Germinal center (tissue), 1 donor: ENCODE measurements at regions not wholly inside any gene's neighbourhood (a gene's known extent, or its start where the extent isn't known, plus 50 kb on each side); places are given as distances from the start of the nearest gene placed in this dataset.
"Not testable (repeated sequence)": the region's sequence is repeated elsewhere in the genome, so short reads cannot be mapped to it uniquely, and the experiment has no call there.

Source experiments
- DNase-seq: peaks from one replicate; pipeline ENCODE4 v3.0.0; 2012; ENCODE audit warnings: mixed read lengths, low spot score

- DNase-seq: no peak
Observed at GRCh38 chr9:34907044-34907443, 51.0 kb upstream of the PHF24 start.

GRCh38 chr9:34899535-34900158 is 58.4 kb upstream of the PHF24 start:
- DNase-seq: peak; percentile 69

- DNase-seq: no peak
Observed at GRCh38 chr9:34898846-34899245, 59.2 kb upstream of the PHF24 start.

GRCh38 chr9:34896112-34896511 is 62.0 kb upstream of the PHF24 start:
- DNase-seq: no peak

- no peak for DNase-seq
Observed at GRCh38 chr9:34892886-34893285, 65.2 kb upstream of the PHF24 start.

DNA sequence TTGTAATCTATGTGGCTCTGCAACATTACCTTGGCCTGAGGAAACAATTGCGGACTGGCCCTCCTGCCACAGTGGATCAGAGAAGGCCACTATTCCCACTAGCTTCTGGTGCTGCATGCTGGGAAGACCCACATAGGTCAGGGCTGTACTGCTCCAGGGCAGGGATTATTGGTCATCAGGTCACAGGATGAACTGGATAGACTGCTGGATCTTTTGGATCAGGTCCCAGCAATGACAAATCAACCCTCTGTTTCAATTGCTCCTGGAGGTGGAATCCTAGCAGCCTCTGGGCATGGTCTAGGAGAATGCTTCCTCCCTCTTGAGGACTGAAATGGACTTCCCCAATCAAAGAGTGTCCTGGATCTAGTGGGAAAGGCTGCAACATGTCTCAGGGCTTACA is 66.7 kb upstream of the PHF24 start:
- DNase-seq: no peak

DNA sequence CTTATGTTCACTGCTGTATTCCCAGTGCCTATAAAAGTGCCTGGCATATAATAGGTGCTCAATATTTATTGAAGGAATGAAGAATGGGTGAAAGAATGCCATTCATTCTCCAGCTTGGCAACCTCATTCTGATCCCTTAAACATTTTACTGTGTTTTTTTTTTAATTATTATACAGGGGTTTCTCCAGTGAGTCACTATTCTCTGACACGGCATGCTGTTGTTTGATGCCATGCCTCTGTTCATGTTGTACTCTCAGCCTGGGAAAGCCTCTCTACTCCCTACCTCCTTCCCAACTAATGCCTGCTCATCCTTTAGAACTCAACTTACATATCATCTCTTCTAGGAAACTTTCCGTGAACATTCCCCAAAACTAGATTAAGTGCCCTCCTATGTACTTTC is 70.2 kb upstream of the PHF24 start:
- DNase-seq: no peak

- peak; percentile 14 for DNase-seq
Observed at GRCh38 chr9:34884747-34885189, 73.3 kb upstream of the PHF24 start.

GRCh38 chr9:34876096-34876495 is 82.0 kb upstream of the PHF24 start:
- no peak for DNase-seq

DNA sequence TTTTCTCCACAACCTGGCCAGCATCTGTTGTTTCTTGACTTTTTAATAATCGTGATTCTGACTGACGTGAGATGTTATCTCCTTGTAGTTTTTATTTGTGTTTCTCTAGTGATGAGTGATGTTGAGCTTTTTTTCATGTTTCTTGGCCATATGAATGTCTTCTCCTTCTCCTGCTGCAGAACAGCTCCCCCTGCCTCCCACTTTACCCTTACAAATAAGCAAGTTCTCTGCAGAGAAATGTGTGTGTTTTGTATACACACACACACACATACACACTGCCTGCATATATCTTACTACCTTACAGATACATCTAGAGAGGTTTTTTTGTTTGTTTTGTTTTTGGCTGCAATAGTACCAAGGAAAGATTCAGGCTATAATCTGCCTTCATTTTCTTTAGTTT is 88.7 kb upstream of the PHF24 start:
- no peak for DNase-seq

DNA sequence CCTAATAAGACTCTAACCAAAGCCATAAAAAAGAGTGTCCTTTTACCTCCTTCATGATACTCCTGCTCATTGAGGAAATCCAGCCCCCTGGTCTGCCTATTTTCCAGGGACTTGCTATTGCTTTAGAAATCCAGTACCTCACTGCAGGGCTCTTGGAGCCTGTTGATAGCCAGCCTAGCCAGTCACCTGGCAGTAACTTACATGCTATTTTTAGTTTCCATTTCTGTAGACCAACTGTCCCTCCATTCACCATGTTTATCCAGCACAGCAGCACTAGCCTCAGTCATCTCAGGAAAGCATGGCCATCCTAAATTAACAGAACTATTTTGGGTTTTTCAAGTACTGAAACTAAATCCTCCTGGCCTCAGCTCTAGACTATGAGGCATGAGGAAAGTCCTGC is 91.5 kb upstream of the PHF24 start:
- no peak for DNase-seq

GRCh38 chr9:34863426-34863825 is 94.7 kb upstream of the PHF24 start:
- no peak for DNase-seq

GRCh38 chr9:34862836-34863235 is 95.2 kb upstream of the PHF24 start:
- DNase-seq: no peak

DNA sequence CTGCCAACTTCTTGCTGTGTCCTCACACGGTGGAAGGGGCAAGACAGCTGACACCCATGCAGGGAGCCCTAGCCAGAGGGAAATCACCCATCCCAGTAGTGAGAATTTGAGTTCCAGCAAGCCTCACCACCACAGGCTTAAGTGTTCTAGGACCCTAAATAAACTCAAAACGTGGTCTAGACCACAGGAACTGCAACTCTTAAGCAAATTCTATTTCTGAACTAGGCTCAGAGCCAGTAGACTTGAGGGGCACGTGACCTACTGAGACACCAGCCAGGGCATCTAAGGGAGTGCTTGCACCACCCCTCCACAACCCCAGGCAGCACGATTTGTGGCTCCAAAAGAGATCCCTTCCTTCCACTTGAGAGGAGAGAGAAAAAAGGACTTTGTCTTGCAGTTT is 96.0 kb upstream of the PHF24 start:
- DNase-seq: no peak

- DNase-seq: not testable (repeated sequence)
Observed at GRCh38 chr9:34855016-34855415, 103.1 kb upstream of the PHF24 start.

DNA sequence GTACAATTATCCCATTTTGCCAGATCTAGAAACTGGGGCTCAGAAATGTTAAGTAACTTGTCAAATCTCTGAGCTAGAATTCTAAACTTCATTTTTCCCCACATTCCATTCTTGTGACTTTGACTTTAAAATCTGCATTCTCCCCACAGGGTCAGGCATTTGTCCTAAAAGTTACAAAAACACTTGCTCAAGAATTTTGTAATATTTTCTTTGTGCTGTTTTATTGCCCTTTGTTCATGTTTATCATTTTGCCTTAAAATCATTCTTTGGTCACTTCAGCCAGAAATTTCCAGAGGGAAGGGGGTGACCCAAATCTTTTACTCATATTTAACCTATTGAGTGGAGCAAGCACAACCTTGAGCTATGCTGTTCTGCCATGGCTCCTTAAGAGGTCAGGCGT is 120.1 kb upstream of the CCL21 start:
- DNase-seq: no peak

DNA sequence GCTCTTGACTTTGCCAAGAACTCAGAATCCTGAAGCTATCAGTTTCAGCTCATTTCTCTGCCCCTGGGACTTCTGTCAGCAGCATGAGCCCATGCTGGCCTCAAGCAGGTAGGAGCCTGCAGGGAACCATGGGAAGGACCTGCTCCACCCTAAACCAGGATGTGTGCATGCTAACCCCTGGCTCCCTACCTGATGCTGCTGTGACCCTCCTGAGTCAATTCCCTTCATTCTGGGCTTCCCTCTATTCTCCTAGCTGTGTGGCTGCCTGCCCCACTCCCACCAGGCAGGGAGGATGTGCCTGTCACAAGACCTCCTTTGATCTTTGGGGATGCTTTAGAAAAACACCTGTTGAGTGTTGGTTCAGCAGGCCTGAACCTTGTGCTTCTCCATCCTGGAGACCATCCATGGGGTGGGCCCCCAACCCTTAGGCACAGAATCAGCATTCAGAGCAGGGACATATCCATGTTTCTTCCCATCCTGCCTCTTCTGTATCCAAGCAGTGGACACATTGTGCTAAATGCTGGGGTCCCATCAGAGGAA is 117.1 kb upstream of the CCL21 start:
- no peak for DNase-seq

DNA sequence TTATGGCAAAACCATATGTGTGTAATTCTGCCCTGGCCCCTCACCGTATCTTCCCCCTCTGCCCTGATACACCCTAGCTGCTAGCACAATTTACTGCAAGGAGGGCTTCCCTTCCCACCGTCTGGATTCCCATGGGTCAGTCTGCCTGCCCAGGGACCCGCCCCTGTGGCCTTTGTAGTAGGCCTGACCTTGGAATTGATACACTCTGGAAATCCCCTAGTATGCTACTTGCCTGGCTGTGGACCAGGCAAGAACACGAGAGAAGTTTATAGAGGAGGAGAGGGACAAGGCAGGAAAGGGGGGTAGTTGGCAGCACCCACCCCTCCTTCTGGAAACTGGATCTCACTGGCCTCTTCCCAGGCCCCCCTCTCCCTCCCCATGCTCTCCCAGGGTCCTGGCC is 115.8 kb upstream of the CCL21 start:
- no peak for DNase-seq

GRCh38 chr9:34823778-34824177 is 113.8 kb upstream of the CCL21 start:
- DNase-seq: no peak

GRCh38 chr9:34810187-34810524 is 100.2 kb upstream of the CCL21 start:
- no peak for DNase-seq

DNA sequence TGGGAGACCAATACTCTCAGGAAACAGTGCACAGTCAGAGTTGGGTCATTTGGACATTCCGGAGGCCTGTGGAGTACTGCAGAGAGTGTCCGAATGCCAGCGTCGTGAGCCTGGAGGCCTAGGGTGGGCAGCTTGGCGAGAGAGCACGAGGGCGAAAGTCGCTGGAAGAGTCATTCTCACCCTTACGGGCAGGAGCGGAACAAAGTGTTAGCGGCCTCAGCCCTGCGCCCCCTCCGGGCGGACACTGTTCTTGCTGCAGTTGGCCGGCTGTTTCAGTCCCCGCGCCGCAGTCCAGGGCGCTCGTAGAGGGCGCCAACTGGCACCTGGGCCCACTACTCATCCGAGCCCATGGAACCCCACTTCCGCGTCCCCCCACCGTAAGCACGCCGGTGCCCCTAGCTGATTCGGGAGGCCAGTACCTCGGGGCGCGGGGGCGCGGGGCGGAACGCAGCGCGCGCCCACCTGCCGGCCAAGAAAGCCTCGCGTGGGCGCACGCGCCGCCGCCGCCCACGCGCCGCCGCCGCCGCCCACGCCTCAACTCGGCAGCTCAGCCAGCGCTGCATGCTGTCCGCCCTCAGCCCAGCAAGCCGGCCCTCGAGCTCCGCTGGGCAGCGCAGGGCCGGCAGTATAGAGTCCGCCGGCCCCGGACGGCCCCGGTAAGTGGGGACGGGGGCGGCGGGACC is 99.7 kb upstream of the CCL21 start:
- DNase-seq: no peak

- DNase-seq: no peak
Observed at GRCh38 chr9:34802916-34803315, 93.0 kb upstream of the CCL21 start.

- no peak for DNase-seq
Observed at GRCh38 chr9:34797367-34797766, 87.4 kb upstream of the CCL21 start.

DNA sequence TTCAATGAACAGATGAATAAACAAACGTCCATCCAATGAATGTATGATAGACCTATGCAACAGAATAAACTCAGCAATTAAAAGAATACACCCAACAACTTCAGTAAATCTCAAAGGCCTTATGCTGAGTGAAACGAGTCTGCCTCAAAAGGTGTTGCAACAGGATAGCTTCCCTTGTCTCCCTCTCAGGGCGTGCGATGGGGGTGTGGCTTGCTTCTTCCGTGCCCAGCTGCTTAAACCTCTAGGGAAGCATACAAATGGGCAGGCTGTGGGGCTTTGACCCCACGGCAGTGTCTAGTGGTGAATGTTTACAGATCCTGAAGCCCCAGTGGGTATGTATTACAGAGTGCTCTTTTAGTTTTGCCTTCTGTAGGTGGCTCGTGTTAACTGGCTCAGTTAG is 87.0 kb upstream of the CCL21 start:
- no peak for DNase-seq
